ENCODE measurements at regions not wholly inside any gene's neighbourhood (a gene's known extent, or its start where the extent isn't known, plus 50 kb on each side); places are given as distances from the start of the nearest gene placed in this dataset.

DNA sequence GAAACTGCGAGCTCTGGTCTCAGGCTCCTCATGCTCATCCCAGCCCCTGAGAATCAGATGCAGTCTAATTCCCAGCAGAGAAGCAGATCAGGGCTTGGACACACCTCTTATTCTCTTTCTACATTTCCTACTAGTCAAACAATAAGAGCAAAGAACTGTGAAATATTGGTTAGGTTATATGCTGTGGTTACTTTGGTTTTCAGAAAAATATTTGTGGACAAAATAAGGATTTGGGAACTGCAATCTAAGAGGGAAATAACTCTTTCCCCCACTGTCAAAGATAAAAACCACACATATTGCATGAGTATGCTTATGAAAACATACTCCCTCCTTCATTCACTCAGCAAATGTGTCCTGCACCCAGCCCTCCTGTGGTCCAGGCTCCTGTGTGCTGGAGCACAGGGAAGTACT, 164.5 kb upstream of the S1PR3 start:
- TF ChIP-seq, protein P1, sequence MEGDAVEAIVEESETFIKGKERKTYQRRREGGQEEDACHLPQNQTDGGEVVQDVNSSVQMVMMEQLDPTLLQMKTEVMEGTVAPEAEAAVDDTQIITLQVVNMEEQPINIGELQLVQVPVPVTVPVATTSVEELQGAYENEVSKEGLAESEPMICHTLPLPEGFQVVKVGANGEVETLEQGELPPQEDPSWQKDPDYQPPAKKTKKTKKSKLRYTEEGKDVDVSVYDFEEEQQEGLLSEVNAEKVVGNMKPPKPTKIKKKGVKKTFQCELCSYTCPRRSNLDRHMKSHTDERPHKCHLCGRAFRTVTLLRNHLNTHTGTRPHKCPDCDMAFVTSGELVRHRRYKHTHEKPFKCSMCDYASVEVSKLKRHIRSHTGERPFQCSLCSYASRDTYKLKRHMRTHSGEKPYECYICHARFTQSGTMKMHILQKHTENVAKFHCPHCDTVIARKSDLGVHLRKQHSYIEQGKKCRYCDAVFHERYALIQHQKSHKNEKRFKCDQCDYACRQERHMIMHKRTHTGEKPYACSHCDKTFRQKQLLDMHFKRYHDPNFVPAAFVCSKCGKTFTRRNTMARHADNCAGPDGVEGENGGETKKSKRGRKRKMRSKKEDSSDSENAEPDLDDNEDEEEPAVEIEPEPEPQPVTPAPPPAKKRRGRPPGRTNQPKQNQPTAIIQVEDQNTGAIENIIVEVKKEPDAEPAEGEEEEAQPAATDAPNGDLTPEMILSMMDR (IDR thresholded peaks at IDR 0.05; ENCODE audit: low read depth, low read length, missing control alignments) = no peak
- in situ Hi-C loops (cut with HindIII; ENCODE audit: low sequenced_read_pairs) = no loop called here
- no peak overlapping the region for H3K4me3 ChIP-seq (ENCODE audit: low read depth, low read length)
- peak; percentile 90 for DNase-seq (ENCODE audit: low read depth)

DNA sequence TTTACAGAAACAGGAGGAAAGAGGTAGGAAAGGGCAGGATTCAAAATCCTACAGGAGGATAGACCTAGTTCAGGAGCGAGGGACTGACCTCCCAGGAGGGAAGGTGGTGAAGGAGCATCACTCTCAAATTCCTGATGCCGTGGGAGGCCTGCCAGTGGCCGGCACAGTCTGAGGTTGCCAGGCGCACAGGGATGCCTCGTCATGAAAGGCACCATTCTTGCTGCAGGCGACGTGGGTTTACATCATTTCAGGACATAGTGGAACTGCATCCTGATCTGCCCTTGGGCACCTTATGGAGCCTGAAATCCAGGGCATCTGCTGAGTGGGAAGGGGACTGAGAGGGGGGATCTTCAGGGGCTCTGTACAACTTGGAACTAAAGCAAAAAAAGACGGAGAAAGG, 163.2 kb upstream of the S1PR3 start:
- in situ Hi-C loops (cut with HindIII; ENCODE audit: low sequenced_read_pairs) = no loop called here
- DNase-seq (ENCODE audit: low read depth) = no peak
- TF ChIP-seq, protein P1 (IDR thresholded peaks at IDR 0.05; ENCODE audit: low read depth, low read length, missing control alignments) = no peak
- no peak overlapping the region for H3K4me3 ChIP-seq (ENCODE audit: low read depth, low read length)

DNA sequence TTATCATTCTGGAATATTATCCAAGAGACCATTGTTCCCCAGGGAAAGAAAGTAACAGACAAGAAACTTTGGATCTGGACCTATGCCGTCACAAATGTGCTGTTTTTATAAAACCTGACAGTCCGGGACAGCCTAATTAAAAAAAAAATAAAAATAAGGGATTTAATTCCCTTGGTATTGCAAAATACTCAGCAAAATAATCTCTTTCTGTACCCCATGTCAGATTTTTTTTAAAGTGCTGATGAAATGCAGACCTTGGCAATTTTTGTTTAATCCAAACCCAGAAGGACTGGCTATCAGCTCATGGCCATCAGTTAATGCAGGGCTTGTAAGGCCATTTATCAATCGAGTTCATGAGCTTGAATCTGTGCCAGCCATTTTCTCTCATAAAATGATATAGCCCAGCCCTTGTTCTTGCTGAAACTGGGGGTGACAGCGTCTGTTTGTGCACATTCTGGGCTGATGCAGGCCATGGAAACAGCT, 162.7 kb upstream of the S1PR3 start:
- DNase-seq (ENCODE audit: low read depth) = no peak
- in situ Hi-C loops (cut with HindIII; ENCODE audit: low sequenced_read_pairs) = no loop called here
- TF ChIP-seq, protein P1 (IDR thresholded peaks at IDR 0.05; ENCODE audit: low read depth, low read length, missing control alignments) = no peak
- H3K4me3 ChIP-seq (ENCODE audit: low read depth, low read length) = no peak overlapping the region

DNA sequence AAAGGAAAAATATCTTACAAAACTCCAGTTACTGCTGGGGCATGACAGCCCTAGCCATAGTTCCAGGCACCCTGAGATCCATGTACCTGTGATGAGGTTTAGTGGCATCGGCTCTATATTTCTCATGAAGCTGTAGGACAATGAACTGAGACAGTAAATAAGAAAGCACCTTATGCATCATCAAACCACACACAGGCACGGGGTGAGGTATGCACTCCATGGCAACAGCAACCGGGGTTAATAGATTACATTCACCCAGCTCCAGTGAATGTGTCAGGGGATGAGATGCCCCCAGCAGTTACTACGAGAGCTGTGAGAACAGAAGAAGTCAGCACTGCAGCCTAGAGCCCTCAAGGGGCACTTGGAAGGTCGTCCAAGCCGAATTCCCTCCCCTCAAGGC, 162.0 kb upstream of the S1PR3 start:
- DNase-seq (ENCODE audit: low read depth) = no peak

DNA sequence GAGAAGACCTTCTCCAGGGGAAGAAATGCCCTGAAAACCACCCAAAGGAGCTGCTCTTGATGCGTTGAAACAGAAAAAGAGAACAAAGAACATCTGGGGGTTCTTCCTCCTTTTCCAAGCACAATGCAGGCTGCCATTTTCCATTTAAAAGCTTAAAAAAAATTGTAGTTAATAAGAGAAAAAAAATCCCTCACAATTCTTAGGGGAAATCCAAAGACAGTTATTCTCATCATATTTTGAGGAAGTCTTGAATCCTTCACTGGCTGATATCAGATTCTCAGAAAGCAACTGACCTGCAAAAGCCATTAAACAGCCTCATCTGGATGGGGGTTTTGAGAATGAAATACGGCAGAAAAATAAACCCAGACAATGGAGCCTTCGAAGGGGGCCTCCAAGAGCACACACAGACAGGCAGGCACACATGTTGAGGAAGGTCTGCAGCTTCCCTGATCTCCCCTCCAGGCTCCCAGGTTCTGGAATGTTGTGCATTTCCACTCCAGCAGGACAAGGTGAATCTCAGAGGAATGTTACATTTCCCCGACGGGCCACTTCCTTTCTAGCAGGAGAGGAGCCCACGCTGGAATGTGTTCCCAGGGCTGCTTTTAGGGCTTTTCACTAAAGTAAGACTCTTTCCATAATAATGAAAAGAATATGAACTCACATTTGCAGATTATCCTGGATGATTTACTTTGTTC, 159.4 kb upstream of the S1PR3 start:
- H3K4me3 ChIP-seq (ENCODE audit: low read depth, low read length) = no peak overlapping the region
- TF ChIP-seq, protein P1 (IDR thresholded peaks at IDR 0.05; ENCODE audit: low read depth, low read length, missing control alignments) = no peak
- in situ Hi-C loops (cut with HindIII; ENCODE audit: low sequenced_read_pairs) = no loop called here
- no peak for DNase-seq (ENCODE audit: low read depth)

More for the DNA sequence above, 162.0 kb upstream of the S1PR3 start:
- in situ Hi-C loops (cut with HindIII; ENCODE audit: low sequenced_read_pairs) = no loop called here
- TF ChIP-seq, protein P1 (IDR thresholded peaks at IDR 0.05; ENCODE audit: low read depth, low read length, missing control alignments) = no peak
- no peak overlapping the region for H3K4me3 ChIP-seq (ENCODE audit: low read depth, low read length)

DNA sequence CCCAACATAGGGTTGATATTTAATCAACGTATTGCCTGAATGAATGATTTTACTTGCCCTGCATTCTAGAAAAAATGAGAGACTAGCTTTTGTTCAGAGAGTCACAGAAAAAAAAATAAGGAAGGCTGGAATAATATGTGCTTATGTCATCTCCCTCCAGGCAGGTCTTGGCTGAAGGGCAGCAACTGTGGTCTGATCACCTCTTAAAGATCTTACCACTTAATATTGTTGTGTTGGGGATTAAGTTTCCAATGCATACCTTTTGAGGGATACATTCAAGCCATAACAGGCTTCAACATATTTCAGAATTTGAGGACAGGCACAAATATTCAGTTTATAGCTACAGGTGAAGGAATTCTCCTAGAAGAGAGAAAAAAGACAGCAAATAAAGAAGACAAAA, 157.3 kb upstream of the S1PR3 start:
- in situ Hi-C loops (cut with HindIII; ENCODE audit: low sequenced_read_pairs) = no loop called here
- TF ChIP-seq, protein P1 (IDR thresholded peaks at IDR 0.05; ENCODE audit: low read depth, low read length, missing control alignments) = no peak
- H3K4me3 ChIP-seq (ENCODE audit: low read depth, low read length) = no peak overlapping the region
- DNase-seq (ENCODE audit: low read depth) = no peak
